Activated CD8-positive, alpha-beta memory T cell treated with anti-CD3 and anti-CD28 coated beads for 36 hours (primary cell): ENCODE measurements at regions not wholly inside any gene's neighbourhood (a gene's known extent, or its start where the extent isn't known, plus 50 kb on each side); places are given as distances from the start of the nearest gene placed in this dataset.

Experiments used
- CTCF ChIA-PET: fragments of 350-600 bp; sonication (Branson Sonifier 250); formaldehyde crosslinking; loops from one replicate; lab custom pipeline; 2021; ENCODE audit warnings: antibody characterized with exemption; lab: Charles Lee
- POLR2A ChIA-PET: fragments of 350-600 bp; sonication (Branson Sonifier 250); formaldehyde crosslinking; loops from one replicate; lab custom pipeline; 2021; ENCODE audit warnings: antibody characterized with exemption; lab: Charles Lee

- CTCF ChIA-PET = no interaction called here
- POLR2A ChIA-PET = no interaction called here
Measured at GRCh38 chr4:23741681-23742191, 148.1 kb downstream of the PPARGC1A start.

GRCh38 chr4:23737571-23737970 lies 152.3 kb downstream of the PPARGC1A start:
- ChIA-PET CTCF (no interaction called here), POLR2A (no interaction called here)

DNA sequence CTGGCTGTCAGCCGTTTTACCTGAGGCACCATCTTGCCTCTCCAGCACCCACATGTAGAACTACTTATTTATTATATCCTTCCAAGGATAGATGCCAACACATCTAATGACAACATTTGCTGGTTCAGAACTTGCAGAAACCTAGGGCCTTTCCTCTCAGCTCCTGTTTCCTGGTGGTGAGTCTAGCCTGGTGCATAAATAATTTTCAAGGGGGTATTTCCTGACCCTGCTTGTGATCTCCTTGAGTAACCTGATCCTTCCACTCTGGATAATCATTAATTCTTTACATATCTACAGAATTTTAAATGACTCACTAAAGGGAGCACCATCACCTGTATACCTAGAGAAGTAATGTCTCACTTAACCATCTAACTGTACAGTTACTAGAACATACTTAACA lies 153.4 kb downstream of the PPARGC1A start:
- POLR2A ChIA-PET = no interaction called here

DNA sequence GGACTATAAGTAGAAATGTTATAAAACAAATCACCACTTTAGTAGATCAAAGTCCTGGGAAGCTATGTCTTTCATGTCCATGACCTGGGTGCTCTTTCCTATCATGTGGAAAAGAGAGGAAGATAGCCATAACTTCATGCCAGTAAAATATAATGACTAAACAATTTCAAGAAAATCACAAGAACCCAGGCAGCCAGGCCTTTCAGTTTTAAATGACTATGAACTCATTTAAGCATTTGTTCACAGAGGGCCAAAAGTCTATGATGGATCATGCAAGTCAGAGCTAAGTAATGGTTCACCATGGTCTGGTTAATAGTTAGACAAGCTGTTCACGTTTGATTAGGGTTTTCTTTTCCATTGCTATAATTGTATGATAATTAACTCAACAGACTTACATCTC lies 155.8 kb downstream of the PPARGC1A start:
- POLR2A ChIA-PET = no interaction called here
- CTCF ChIA-PET = no interaction called here

More for the DNA sequence above, 153.4 kb downstream of the PPARGC1A start:
- CTCF ChIA-PET = no interaction called here

GRCh38 chr4:23733476-23733875 lies 156.4 kb downstream of the PPARGC1A start:
- ChIA-PET POLR2A (no interaction called here), CTCF (no interaction called here)

GRCh38 chr4:23730998-23731397 lies 158.8 kb downstream of the PPARGC1A start:
- ChIA-PET CTCF (no interaction called here), POLR2A (no interaction called here)

- CTCF ChIA-PET = no interaction called here
- POLR2A ChIA-PET = no interaction called here
Measured at GRCh38 chr4:23728971-23729370, 160.9 kb downstream of the PPARGC1A start.

- CTCF ChIA-PET = no interaction called here
- POLR2A ChIA-PET = no interaction called here
Measured at GRCh38 chr4:23728393-23728792, 161.5 kb downstream of the PPARGC1A start.

GRCh38 chr4:23720556-23720955 lies 169.3 kb downstream of the PPARGC1A start:
- POLR2A ChIA-PET = no interaction called here
- CTCF ChIA-PET = no interaction called here

DNA sequence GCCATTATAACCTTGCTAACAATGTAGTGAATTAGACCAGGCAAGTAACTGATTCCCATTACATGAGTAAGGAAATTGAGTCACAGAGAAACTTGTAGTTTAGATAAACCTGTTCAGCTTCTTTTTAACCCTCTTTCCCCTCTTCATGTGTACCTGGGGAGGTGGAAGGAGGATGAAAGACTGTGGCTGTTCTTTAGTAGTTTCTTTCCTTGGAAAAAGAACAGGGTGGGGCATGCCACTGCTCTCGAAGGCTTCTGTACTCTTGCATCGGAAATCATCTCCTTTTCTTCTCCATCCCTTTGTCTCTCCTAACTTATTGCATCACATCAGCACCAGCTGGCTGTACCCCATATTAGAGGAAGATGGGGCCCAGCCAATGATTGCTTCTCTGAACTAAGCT lies 171.4 kb downstream of the PPARGC1A start:
- POLR2A ChIA-PET = no interaction called here
- CTCF ChIA-PET = no interaction called here

- POLR2A ChIA-PET = no interaction called here
Measured at GRCh38 chr4:23717528-23718248, 172.2 kb downstream of the PPARGC1A start.

DNA sequence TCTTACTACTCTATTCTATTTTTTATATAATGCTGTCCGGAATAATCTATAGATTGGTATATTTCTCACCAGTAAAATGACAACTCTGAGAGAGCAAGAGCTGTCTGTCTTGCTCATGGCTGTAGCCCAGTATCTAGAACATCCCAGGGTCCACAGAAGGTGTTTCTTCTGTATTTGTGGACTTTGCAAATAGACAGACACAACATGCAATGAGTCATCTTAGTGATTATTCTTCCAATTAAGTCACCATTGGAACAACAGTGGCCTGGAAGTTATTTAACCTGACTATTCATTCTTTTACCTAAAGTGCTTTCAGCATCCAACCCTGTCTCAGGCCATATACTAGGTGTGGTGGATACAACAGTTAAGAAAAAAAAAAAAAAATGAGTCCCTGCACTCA lies 179.5 kb downstream of the PPARGC1A start:
- ChIA-PET POLR2A (no interaction called here), CTCF (no interaction called here)

More at GRCh38 chr4:23717528-23718248, 172.2 kb downstream of the PPARGC1A start:
- CTCF ChIA-PET = no interaction called here

DNA sequence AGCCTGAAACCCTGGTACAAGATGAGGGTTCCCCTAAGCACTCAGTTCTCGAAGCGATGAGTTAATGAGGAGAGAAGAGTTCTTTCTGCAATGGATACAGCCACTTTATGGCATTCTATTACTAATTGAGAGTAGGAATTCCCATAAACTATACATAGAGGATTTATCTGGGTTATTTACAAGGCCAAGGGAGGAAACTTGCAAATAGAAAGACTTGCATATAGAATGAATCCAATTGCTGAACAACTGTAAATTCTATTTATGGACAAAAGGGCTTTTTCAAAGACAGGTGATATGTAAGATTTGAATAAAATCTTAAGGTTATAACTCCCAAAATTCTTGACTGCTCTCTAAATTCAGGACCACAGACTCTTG lies 182.2 kb downstream of the PPARGC1A start:
- ChIA-PET POLR2A (no interaction called here), CTCF (no interaction called here)

GRCh38 chr4:23706972-23707651 lies 182.7 kb downstream of the PPARGC1A start:
- POLR2A ChIA-PET = no interaction called here
- CTCF ChIA-PET = no interaction called here

DNA sequence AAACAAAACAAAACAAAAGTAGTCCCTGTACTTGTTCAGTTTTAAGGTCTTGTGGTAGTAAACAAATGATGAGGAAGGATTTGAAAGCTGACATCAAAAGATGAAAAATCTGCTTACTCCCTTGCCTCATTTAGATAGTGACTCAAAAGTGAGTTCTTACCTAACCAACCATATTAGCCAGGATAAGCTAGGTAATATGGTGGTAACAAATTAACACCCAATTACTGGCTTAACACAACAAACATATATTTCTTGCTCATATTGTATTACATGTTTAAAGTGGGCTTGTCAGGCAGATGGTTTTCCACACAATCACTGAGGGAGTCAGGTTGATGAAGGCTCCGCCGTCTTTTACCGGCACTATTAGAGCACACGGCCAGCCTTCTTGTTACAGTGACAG lies 189.7 kb downstream of the PPARGC1A start:
- CTCF ChIA-PET = no interaction called here
- POLR2A ChIA-PET = no interaction called here

DNA sequence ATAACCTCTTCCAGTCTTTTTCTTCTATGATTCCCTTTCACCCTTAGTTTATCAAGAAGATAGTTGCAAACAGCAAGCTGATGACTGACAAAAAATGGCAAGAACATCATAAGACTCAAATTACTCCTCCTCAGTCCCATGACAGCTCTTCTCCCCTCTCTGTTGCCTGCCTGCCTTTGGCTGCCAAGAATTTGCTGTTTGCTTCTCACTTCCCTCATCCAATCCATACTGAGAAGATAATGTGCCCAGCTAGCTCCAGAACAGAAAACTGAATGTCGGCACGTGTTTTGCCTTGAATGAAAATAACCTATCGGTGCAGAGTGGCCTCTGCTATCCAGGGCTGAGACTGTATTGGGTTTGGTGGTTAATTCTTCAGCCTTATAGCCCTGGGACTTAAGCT lies 192.1 kb downstream of the PPARGC1A start:
- CTCF ChIA-PET = no interaction called here
- POLR2A ChIA-PET = no interaction called here

GRCh38 chr4:23697001-23697528 lies 192.8 kb downstream of the PPARGC1A start:
- ChIA-PET CTCF (no interaction called here), POLR2A (interaction anchor here (0.6 kb wide), 1 partner anchor 813 kb away, joined by 3 read pairs; no protein-coding TSS in a partner anchor)

- ChIA-PET POLR2A (no interaction called here), CTCF (no interaction called here)
Measured at GRCh38 chr4:23686169-23686897, 203.5 kb downstream of the PPARGC1A start.

DNA sequence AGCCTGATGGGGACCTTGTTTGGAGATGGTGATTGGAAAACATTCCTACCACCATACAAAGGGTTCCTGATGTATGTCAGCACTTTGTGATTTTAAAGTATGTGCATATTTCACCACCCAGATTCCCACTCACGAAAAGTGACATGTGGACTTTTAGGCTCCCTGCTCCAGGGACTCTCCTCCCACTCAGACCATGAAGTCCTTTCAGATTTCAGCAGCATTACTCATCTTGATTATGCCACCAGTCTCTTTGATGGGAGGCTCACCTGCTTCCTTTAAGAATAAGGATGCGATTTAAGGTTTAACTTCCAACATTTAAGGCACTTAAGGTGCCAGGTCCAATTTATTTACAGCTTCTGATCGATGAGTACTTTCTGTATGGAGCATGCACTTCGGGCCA lies 204.4 kb downstream of the PPARGC1A start:
- CTCF ChIA-PET = no interaction called here

More for the DNA sequence above, 204.4 kb downstream of the PPARGC1A start:
- POLR2A ChIA-PET = no interaction called here
